ENCODE measurements at regions not wholly inside any gene's neighbourhood (a gene's known extent, or its start where the extent isn't known, plus 50 kb on each side); places are given as distances from the start of the nearest gene placed in this dataset.

DNA sequence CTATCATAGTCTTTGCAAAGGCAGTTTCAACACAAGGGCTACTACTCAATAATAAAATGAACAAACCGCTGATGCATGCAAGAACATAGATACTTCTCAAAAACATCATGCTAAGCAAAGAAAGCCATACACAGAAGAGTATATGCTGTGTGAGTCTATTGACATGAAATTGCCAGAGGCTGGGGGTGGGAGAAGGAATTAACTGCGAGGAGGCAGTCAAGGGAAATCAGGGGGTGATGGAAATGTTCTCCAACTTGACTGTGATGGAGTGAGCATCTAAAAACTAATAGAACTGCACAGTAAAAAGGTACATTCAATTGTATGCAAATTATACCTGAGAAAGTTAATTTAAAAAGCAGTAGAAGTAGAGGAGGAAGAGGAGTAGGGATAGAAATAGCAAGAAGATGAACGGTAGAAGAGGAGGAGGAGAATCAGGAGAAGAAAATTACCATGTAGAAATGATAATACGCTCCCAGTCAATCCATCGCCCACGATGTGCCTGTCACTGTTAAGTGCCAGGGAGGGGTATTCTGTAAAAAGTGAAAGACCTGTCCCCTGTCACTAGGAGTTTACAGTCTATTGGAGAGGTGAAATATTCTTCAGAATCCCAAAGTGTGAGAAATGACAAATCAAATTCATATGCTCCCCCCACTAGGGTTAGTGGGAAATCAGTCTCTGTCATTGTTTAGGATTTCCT, 90.3 kb downstream of the B3GNT2 start:
- no TSS peak for BruUV-seq (replicated peaks)
- ChIA-PET CTCF (no interaction called here), POLR2A (no interaction called here)
- ATAC-seq (no peak), DNase-seq (ENCODE audit: low read depth, low spot score) (no peak)
- Histone ChIP-seq H3K27me3 (ENCODE audit: control insufficient read depth, insufficient read depth, low read length) (no peaks in the 10 kb centered on the region), H3K4me1 (ENCODE audit: control insufficient read depth, insufficient read depth, low read length) (no peaks in the 10 kb centered on the region), H3K9me3 (ENCODE audit: control insufficient read depth, insufficient read depth, low read depth, low read length) (no peaks in the 10 kb centered on the region), H3K36me3 (ENCODE audit: control insufficient read depth, insufficient read depth, low read length) (no peaks in the 10 kb centered on the region), H3K27ac (ENCODE audit: low read length) (no peak overlapping the region), H3K4me3 (ENCODE audit: low read depth in 2 of 2, low read length in 2 of 2) (no peak overlapping the region)
- intact Hi-C loops (cut with micrococcal nuclease; ENCODE audit: unreplicated experiment) = no loop called here
- TF ChIP-seq POLR2AphosphoS5 (IDR thresholded peaks at IDR 0.05; ENCODE audit: low read depth, low read length) = no peak
- TF ChIP-seq, protein P1, sequence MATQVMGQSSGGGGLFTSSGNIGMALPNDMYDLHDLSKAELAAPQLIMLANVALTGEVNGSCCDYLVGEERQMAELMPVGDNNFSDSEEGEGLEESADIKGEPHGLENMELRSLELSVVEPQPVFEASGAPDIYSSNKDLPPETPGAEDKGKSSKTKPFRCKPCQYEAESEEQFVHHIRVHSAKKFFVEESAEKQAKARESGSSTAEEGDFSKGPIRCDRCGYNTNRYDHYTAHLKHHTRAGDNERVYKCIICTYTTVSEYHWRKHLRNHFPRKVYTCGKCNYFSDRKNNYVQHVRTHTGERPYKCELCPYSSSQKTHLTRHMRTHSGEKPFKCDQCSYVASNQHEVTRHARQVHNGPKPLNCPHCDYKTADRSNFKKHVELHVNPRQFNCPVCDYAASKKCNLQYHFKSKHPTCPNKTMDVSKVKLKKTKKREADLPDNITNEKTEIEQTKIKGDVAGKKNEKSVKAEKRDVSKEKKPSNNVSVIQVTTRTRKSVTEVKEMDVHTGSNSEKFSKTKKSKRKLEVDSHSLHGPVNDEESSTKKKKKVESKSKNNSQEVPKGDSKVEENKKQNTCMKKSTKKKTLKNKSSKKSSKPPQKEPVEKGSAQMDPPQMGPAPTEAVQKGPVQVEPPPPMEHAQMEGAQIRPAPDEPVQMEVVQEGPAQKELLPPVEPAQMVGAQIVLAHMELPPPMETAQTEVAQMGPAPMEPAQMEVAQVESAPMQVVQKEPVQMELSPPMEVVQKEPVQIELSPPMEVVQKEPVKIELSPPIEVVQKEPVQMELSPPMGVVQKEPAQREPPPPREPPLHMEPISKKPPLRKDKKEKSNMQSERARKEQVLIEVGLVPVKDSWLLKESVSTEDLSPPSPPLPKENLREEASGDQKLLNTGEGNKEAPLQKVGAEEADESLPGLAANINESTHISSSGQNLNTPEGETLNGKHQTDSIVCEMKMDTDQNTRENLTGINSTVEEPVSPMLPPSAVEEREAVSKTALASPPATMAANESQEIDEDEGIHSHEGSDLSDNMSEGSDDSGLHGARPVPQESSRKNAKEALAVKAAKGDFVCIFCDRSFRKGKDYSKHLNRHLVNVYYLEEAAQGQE (IDR thresholded peaks at IDR 0.05; ENCODE audit: insufficient read depth in 1 of 2, low read depth in 2 of 2, low read length in 1 of 2) = no peak
- TF ChIP-seq TCF7L2 (IDR thresholded peaks at IDR 0.05; ENCODE audit: low read depth, low read length) = no peak
- TF ChIP-seq, protein P2, sequence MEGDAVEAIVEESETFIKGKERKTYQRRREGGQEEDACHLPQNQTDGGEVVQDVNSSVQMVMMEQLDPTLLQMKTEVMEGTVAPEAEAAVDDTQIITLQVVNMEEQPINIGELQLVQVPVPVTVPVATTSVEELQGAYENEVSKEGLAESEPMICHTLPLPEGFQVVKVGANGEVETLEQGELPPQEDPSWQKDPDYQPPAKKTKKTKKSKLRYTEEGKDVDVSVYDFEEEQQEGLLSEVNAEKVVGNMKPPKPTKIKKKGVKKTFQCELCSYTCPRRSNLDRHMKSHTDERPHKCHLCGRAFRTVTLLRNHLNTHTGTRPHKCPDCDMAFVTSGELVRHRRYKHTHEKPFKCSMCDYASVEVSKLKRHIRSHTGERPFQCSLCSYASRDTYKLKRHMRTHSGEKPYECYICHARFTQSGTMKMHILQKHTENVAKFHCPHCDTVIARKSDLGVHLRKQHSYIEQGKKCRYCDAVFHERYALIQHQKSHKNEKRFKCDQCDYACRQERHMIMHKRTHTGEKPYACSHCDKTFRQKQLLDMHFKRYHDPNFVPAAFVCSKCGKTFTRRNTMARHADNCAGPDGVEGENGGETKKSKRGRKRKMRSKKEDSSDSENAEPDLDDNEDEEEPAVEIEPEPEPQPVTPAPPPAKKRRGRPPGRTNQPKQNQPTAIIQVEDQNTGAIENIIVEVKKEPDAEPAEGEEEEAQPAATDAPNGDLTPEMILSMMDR (IDR thresholded peaks at IDR 0.05) = no peak
- TF ChIP-seq SIN3A (IDR thresholded peaks at IDR 0.05; ENCODE audit: borderline replicate concordance, insufficient read depth, low read depth, low read length) = no peak
- in situ Hi-C loops (cut with HindIII; ENCODE audit: low pct_unique_long_range_greater_than_20kb, low sequenced_read_pairs) = no loop called here

DNA sequence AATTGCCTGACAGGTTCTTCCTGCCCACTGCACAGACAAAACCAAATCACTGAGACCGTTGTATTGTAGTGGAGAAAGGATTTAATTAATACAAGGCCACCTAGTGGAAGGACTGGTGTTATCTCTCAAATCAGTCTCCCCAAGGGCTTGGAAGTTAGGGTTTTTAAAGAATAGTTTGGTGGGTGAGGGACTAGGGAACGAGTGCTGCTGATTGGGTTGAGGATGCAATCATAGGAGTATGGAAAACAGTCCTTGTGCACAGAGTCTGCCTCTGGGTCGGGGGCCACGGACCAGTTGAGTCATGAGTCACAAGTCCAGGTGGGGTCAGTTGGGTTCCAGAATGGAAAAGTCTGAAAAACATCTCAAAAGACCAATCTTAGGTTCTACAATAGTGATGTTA, 89.1 kb downstream of the B3GNT2 start:
- Histone ChIP-seq H3K4me1 (ENCODE audit: control insufficient read depth, insufficient read depth, low read length) (no peaks in the 10 kb centered on the region), H3K4me3 (ENCODE audit: low read depth in 2 of 2, low read length in 2 of 2) (no peak overlapping the region), H3K27me3 (ENCODE audit: control insufficient read depth, insufficient read depth, low read length) (no peaks in the 10 kb centered on the region), H3K27ac (ENCODE audit: low read length) (no peak overlapping the region), H3K36me3 (ENCODE audit: control insufficient read depth, insufficient read depth, low read length) (no peaks in the 10 kb centered on the region), H3K9me3 (ENCODE audit: control insufficient read depth, insufficient read depth, low read depth, low read length) (no peaks in the 10 kb centered on the region)
- no peak for TF ChIP-seq SIN3A (IDR thresholded peaks at IDR 0.05; ENCODE audit: borderline replicate concordance, insufficient read depth, low read depth, low read length)
- no peak for TF ChIP-seq POLR2AphosphoS5 (IDR thresholded peaks at IDR 0.05; ENCODE audit: low read depth, low read length)
- TF ChIP-seq, protein P2 (IDR thresholded peaks at IDR 0.05) = no peak
- TF ChIP-seq, protein P1 (IDR thresholded peaks at IDR 0.05; ENCODE audit: insufficient read depth in 1 of 2, low read depth in 2 of 2, low read length in 1 of 2) = no peak
- TF ChIP-seq TCF7L2 (IDR thresholded peaks at IDR 0.05; ENCODE audit: low read depth, low read length) = no peak
- ChIA-PET CTCF (no interaction called here), POLR2A (no interaction called here)
- DNase-seq (ENCODE audit: low read depth, low spot score) (no peak), ATAC-seq (no peak)
- in situ Hi-C loops (cut with HindIII; ENCODE audit: low pct_unique_long_range_greater_than_20kb, low sequenced_read_pairs) (no loop called here), intact Hi-C loops (cut with micrococcal nuclease; ENCODE audit: unreplicated experiment) (no loop called here)
- no TSS peak for BruUV-seq (replicated peaks)

Measured in Panc1 (cell line).